ENCODE measurements at regions not wholly inside any gene's neighbourhood (a gene's known extent, or its start where the extent isn't known, plus 50 kb on each side); places are given as distances from the start of the nearest gene placed in this dataset.
"Not testable (repeated sequence)": the region's sequence is repeated elsewhere in the genome, so short reads cannot be mapped to it uniquely, and the experiment has no call there.

DNA sequence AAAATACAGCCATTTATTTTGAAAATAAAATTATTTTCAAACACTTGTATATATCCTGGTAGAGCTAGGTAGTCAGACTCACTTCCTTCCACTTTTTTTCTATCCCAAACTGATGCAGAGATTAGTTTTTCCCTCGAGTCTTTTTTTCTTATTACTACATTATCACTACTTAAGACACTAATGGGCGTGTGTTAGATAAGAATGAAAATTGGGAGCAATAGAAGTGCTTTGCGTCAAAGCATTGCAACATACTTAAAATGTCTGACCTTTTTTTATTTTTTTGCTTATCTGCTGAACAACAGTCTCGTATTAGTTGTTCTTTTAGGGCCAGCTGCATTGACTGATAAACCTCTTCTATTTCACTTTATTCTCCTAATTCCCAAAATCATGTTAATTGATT is 1278.7 kb downstream of the CDH12 start:
- H3K27me3 ChIP-seq = no peaks in the 10 kb centered on the region
- TF ChIP-seq, protein P1, sequence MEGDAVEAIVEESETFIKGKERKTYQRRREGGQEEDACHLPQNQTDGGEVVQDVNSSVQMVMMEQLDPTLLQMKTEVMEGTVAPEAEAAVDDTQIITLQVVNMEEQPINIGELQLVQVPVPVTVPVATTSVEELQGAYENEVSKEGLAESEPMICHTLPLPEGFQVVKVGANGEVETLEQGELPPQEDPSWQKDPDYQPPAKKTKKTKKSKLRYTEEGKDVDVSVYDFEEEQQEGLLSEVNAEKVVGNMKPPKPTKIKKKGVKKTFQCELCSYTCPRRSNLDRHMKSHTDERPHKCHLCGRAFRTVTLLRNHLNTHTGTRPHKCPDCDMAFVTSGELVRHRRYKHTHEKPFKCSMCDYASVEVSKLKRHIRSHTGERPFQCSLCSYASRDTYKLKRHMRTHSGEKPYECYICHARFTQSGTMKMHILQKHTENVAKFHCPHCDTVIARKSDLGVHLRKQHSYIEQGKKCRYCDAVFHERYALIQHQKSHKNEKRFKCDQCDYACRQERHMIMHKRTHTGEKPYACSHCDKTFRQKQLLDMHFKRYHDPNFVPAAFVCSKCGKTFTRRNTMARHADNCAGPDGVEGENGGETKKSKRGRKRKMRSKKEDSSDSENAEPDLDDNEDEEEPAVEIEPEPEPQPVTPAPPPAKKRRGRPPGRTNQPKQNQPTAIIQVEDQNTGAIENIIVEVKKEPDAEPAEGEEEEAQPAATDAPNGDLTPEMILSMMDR (IDR thresholded peaks at IDR 0.05) = no peak
- H3K4me3 ChIP-seq (ENCODE audit: low read depth in 1 of 2, low read length in 1 of 2) = no peak overlapping the region
- no peak overlapping the region for H3K27ac ChIP-seq
- no peaks in the 10 kb centered on the region for H3K9me3 ChIP-seq
- no peaks in the 10 kb centered on the region for H3K4me1 ChIP-seq (ENCODE audit: control insufficient read depth in 1 of 2, insufficient read depth in 1 of 2, low read depth in 1 of 2, low read length in 1 of 2)
- no peaks in the 10 kb centered on the region for H3K36me3 ChIP-seq

GRCh38 chr5:21573416-21574314 is 1279.5 kb downstream of the CDH12 start:
- TF ChIP-seq, protein P1 (IDR thresholded peaks at IDR 0.05) = no peak
- Histone ChIP-seq H3K4me1 (ENCODE audit: control insufficient read depth in 1 of 2, insufficient read depth in 1 of 2, low read depth in 1 of 2, low read length in 1 of 2) (no peaks in the 10 kb centered on the region), H3K4me3 (ENCODE audit: low read depth in 1 of 2, low read length in 1 of 2) (no peak overlapping the region), H3K27ac (no peak overlapping the region), H3K27me3 (no peaks in the 10 kb centered on the region), H3K9me3 (no peaks in the 10 kb centered on the region), H3K36me3 (no peaks in the 10 kb centered on the region)

- not testable (repeated sequence) for H3K27ac ChIP-seq; H3K4me3 ChIP-seq (ENCODE audit: low read depth in 1 of 2, low read length in 1 of 2); H3K27me3 ChIP-seq; H3K36me3 ChIP-seq; H3K4me1 ChIP-seq (ENCODE audit: control insufficient read depth in 1 of 2, insufficient read depth in 1 of 2, low read depth in 1 of 2, low read length in 1 of 2); H3K9me3 ChIP-seq
Observed at GRCh38 chr5:21571196-21571595, 1281.9 kb downstream of the CDH12 start.

DNA sequence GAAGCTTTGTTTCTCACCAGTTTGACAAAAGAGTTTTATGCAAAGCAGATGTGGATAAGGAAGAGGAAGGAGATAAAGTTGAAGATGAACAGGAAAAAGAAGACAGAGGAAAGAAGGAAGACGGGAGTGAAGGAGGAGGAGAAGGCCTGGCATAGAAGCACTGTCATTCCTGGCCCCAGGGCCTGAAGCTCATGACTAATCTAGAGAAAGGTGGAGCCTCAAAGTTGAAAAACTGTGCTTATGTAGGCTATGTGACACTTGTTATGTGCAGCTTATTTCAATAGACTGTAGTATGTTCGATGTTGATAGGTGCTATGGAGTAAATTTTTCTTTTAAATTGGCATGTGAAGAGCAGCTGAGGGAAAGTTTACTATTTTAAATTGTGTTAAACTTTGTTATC is 1294.0 kb downstream of the CDH12 start:
- not testable (repeated sequence) for H3K27ac ChIP-seq; H3K4me3 ChIP-seq (ENCODE audit: low read depth in 1 of 2, low read length in 1 of 2); H3K4me1 ChIP-seq (ENCODE audit: control insufficient read depth in 1 of 2, insufficient read depth in 1 of 2, low read depth in 1 of 2, low read length in 1 of 2); H3K9me3 ChIP-seq; H3K36me3 ChIP-seq; H3K27me3 ChIP-seq

- not testable (repeated sequence) for H3K27me3 ChIP-seq; H3K36me3 ChIP-seq; H3K9me3 ChIP-seq; H3K4me1 ChIP-seq (ENCODE audit: control insufficient read depth in 1 of 2, insufficient read depth in 1 of 2, low read depth in 1 of 2, low read length in 1 of 2); H3K4me3 ChIP-seq (ENCODE audit: low read depth in 1 of 2, low read length in 1 of 2); H3K27ac ChIP-seq
Observed at GRCh38 chr5:21552263-21552662, 1300.9 kb downstream of the CDH12 start.

DNA sequence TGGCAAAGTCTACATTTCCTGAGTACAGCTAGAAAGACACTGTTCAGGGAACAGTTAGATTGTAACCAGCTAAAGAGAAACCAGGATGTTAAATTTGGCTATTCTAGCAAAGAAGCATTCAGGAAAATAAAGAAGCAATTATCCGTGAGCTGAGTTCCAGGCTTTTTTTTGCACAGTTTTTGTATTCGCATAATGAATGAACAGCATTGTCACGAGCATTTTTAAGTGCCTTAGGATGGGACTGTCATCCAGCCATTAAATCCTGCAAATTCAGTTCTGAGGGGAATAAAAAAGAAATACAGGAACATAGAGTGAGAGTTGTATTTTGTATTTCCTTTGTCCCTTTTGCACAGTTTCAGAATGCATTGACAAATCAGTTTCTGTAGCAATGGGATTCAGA is 1302.2 kb downstream of the CDH12 start:
- H3K36me3 ChIP-seq; H3K27ac ChIP-seq; H3K9me3 ChIP-seq; H3K4me1 ChIP-seq (ENCODE audit: control insufficient read depth in 1 of 2, insufficient read depth in 1 of 2, low read depth in 1 of 2, low read length in 1 of 2); H3K4me3 ChIP-seq (ENCODE audit: low read depth in 1 of 2, low read length in 1 of 2); H3K27me3 ChIP-seq: not testable (repeated sequence)

- H3K27me3 ChIP-seq; H3K27ac ChIP-seq; H3K4me3 ChIP-seq (ENCODE audit: low read depth in 1 of 2, low read length in 1 of 2); H3K36me3 ChIP-seq; H3K4me1 ChIP-seq (ENCODE audit: control insufficient read depth in 1 of 2, insufficient read depth in 1 of 2, low read depth in 1 of 2, low read length in 1 of 2); H3K9me3 ChIP-seq: not testable (repeated sequence)
Observed at GRCh38 chr5:21547656-21548055, 1305.5 kb downstream of the CDH12 start.

DNA sequence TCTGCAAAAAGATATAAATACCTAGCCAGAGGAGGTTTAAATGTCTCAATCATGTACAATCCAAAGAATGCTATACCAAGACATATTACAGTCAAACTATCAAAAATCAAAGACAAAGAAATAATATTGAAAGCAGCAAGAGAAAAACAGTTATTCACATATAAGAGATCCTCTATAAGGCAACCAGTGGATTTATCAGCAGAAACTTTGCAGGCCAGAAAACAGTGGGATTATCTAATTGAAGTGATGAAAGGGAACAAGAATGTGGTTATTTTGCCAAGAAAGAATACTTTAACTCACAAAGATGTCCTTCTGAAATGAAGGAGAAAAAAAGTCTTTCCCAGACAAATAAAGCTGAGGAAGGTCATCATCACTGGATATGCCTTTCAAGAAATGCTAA is 1318.0 kb downstream of the CDH12 start:
- H3K36me3 ChIP-seq; H3K4me3 ChIP-seq (ENCODE audit: low read depth in 1 of 2, low read length in 1 of 2); H3K9me3 ChIP-seq; H3K27me3 ChIP-seq; H3K4me1 ChIP-seq (ENCODE audit: control insufficient read depth in 1 of 2, insufficient read depth in 1 of 2, low read depth in 1 of 2, low read length in 1 of 2); H3K27ac ChIP-seq: not testable (repeated sequence)

DNA sequence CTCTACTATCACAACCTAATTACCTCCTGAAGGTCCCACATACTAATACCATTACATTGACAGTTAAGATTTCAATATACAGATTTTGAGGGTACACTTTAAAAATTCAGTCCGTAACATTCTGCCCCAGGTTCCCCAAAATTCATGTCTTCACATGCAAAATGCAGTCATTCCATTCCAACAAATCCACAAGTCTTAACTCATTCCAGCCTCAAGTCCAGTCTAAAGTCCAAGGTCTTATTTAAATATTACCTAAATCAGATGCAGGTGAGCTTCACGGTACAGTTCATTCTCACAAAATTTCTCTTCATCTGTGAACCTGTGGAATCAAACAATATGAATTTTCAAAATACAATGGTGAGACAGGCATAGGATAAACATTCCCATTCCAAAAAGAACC is 1332.0 kb downstream of the CDH12 start:
- H3K36me3 ChIP-seq; H3K9me3 ChIP-seq; H3K27me3 ChIP-seq; H3K4me1 ChIP-seq (ENCODE audit: control insufficient read depth in 1 of 2, insufficient read depth in 1 of 2, low read depth in 1 of 2, low read length in 1 of 2); H3K4me3 ChIP-seq (ENCODE audit: low read depth in 1 of 2, low read length in 1 of 2); H3K27ac ChIP-seq: not testable (repeated sequence)

- not testable (repeated sequence) for H3K9me3 ChIP-seq; H3K27me3 ChIP-seq; H3K4me1 ChIP-seq (ENCODE audit: control insufficient read depth in 1 of 2, insufficient read depth in 1 of 2, low read depth in 1 of 2, low read length in 1 of 2); H3K27ac ChIP-seq; H3K36me3 ChIP-seq; H3K4me3 ChIP-seq (ENCODE audit: low read depth in 1 of 2, low read length in 1 of 2)
Observed at GRCh38 chr5:21496926-21497325, 1356.2 kb downstream of the CDH12 start.

DNA sequence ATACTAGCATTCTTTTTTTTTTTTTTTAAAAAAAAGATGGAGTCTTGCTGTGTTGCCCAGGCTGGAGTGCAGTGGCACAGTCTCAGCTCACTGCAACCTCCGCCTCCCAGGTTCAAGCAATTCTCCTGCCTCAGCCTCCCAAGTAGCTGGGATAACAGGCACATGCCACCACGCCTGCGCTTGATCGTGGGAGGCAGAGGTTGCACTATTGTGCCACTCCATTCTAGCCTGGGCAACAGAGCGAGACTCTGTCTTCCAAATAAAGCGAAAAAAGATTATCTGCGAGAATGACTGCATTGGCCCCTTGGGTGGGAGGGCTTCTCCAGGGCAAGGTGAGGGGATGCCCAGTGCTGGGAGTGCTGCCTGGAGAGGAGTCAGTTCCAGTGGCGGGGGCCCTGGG is 1357.1 kb downstream of the CDH12 start:
- not testable (repeated sequence) for H3K36me3 ChIP-seq; H3K9me3 ChIP-seq; H3K4me1 ChIP-seq (ENCODE audit: control insufficient read depth in 1 of 2, insufficient read depth in 1 of 2, low read depth in 1 of 2, low read length in 1 of 2); H3K4me3 ChIP-seq (ENCODE audit: low read depth in 1 of 2, low read length in 1 of 2); H3K27me3 ChIP-seq; H3K27ac ChIP-seq

- H3K36me3 ChIP-seq; H3K4me3 ChIP-seq (ENCODE audit: low read depth in 1 of 2, low read length in 1 of 2); H3K27me3 ChIP-seq; H3K27ac ChIP-seq; H3K4me1 ChIP-seq (ENCODE audit: control insufficient read depth in 1 of 2, insufficient read depth in 1 of 2, low read depth in 1 of 2, low read length in 1 of 2); H3K9me3 ChIP-seq: not testable (repeated sequence)
Observed at GRCh38 chr5:21495235-21495634, 1357.9 kb downstream of the CDH12 start.
